OCI-LY1 (cell line): ENCODE measurements at regions not wholly inside any gene's neighbourhood (a gene's known extent, or its start where the extent isn't known, plus 50 kb on each side); places are given as distances from the start of the nearest gene placed in this dataset.

Experiments
- CTCF ChIP-seq: fragments of 200-600 bp; sonication (generic), shearing (Covaris generic); IDR thresholded peaks from 2 replicates; pipeline ENCODE4 v1.5.1; 2017; ENCODE audit warnings: mild to moderate bottlenecking, antibody characterized with exemption, low read length, moderate library complexity, mixed read lengths
- EZH2 ChIP-seq: fragments of 200-600 bp; sonication (generic), shearing (Covaris generic); IDR thresholded peaks from 2 replicates; pipeline ENCODE4 v1.8.0; 2017; ENCODE audit warnings: borderline replicate concordance, mixed run types, mild to moderate bottlenecking, antibody characterized with exemption, low read length, moderate library complexity, mixed read lengths

- no peak for TF ChIP-seq CTCF
- TF ChIP-seq EZH2: no peak
Observed at GRCh38 chr5:74277418-74277817, 363.1 kb downstream of the ENC1 start.
